OCI-LY1 (cell line): ENCODE measurements at regions not wholly inside any gene's neighbourhood (a gene's known extent, or its start where the extent isn't known, plus 50 kb on each side); places are given as distances from the start of the nearest gene placed in this dataset.

Source experiments
- CTCF ChIP-seq: fragments of 200-600 bp; sonication (generic), shearing (Covaris generic); IDR thresholded peaks from 2 replicates; pipeline ENCODE4 v1.5.1; 2017; ENCODE audit warnings: mild to moderate bottlenecking, antibody characterized with exemption, low read length, moderate library complexity, mixed read lengths
- EZH2 ChIP-seq: fragments of 200-600 bp; sonication (generic), shearing (Covaris generic); IDR thresholded peaks from 2 replicates; pipeline ENCODE4 v1.8.0; 2017; ENCODE audit warnings: borderline replicate concordance, mixed run types, mild to moderate bottlenecking, antibody characterized with exemption, low read length, moderate library complexity, mixed read lengths

GRCh38 chr21:31524140-31524539, 135.4 kb upstream of the SOD1 start:
- no peak for TF ChIP-seq CTCF
- TF ChIP-seq EZH2: no peak
